GM21381 (cell line): ENCODE measurements at regions not wholly inside any gene's neighbourhood (a gene's known extent, or its start where the extent isn't known, plus 50 kb on each side); places are given as distances from the start of the nearest gene placed in this dataset.

Source experiments
- ATAC-seq: cut with Tn5 transposase; IDR thresholded peaks from one replicate; pipeline ENCODE4 v1.9.1; 2021; ENCODE audit warnings: mild to moderate bottlenecking, moderate library complexity; ENCODE audit not compliant: unreplicated experiment

DNA sequence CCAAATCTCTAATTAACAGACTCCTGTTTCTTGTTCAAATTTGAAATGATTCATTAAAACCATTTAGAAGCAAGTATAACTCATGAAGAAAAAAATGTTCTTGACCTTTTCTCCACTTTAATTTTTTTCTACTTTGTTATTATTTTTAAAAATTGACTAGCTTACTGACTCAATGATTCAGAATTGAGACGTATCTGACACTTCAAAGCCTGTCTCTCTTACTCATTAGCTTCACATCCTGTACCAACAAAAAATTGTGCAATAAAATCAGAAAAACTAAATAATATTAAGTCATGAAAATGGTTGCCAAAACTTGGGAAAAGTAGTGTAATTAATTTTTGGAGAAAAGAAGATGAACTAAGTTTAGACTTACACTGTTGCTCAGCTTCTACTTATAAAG is 331.2 kb downstream of the SLC16A7 start:
- ATAC-seq = no peak

DNA sequence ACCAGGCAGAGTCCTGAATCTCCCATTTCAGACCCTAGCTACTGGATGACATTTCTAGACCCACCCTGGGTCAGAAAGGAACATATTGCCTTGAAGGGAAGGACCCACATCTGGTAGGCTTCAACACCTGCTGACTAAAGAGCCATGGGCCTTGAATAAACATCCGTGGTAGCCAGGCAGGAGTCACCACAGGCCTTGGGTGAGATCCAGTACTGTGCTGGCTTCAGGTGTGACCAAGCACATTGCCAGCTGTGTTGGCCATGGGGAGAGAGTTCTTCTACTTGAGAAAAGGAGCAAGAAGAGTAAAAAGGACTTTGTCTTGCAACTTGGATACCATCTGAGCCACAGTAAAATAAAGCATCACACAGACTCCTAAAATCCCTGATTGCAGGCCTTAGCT is 332.6 kb downstream of the SLC16A7 start:
- no peak for ATAC-seq

DNA sequence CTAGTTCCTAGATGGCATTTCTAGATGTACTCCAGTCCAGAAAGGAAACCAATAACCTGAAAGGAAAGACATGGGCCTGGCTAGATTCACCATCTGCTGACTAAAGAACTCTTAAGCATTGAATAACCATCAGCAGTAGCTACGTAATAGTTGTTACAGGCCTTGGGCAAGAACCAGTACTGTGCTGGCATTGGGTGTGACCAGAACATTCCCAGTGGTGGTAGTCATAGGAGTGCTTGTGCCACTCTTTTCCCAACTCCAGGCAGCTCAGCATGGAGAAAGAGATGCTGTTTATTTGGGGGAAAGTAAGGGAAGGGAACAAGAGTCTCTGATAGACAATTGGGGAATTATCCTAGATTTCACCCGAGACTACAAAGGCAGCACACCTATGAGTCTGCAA is 333.3 kb downstream of the SLC16A7 start:
- no peak for ATAC-seq

DNA sequence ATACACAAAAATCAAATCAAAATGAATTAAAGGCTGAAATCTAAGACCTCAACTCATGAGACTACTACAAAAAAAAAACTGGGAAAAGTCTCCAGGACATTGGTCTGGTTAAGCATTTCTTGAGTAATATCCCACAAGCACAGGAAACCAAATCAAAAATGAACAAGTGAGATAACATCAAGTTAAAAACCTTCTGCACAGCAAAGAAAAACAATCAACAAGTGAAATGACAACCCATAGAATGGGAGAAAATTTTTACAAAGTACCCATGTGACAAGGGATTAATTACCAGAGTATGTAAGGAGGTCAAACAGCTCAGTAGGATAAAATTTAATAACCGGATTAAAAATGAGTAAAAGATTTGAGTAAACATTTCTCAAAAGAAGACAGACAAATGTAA is 338.7 kb downstream of the SLC16A7 start:
- ATAC-seq = no peak

DNA sequence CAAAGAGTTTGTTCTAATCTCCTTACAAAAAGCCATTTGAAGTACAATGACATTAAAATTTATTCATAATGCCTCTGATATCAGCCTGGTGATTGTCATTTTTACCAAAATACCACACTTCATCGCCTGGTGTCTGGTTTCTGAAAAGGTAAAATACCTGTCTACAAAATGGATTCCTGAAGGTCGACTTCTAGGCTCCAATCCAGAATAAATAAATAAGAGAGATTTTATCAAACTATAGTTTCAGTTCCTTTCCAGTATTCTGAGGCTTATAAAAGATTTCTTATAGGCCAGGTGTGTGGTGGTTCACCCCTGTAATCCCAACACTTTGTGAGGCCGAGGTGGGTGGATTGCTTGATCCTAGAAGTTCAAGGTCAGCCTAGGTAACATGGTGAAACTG is 340.7 kb downstream of the SLC16A7 start:
- ATAC-seq = no peak

DNA sequence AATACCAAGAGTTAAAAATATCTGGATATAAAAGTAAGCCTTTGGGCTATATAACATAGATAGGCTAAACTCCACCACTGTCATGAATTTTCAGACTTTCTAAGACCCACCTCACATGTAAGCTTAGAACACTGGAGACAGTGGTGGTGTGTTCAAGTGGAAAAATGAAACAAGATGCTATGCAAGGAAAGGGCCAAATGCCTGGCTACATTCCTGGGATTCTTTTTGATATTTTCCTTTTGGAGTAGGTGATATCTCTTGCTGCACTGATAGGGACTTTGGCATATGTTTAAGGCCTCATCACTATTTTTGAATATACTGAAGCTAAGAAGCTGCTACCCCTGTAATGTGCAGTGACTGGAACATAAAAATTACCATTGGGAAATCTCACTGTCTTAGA is 341.3 kb downstream of the SLC16A7 start:
- ATAC-seq = no peak

DNA sequence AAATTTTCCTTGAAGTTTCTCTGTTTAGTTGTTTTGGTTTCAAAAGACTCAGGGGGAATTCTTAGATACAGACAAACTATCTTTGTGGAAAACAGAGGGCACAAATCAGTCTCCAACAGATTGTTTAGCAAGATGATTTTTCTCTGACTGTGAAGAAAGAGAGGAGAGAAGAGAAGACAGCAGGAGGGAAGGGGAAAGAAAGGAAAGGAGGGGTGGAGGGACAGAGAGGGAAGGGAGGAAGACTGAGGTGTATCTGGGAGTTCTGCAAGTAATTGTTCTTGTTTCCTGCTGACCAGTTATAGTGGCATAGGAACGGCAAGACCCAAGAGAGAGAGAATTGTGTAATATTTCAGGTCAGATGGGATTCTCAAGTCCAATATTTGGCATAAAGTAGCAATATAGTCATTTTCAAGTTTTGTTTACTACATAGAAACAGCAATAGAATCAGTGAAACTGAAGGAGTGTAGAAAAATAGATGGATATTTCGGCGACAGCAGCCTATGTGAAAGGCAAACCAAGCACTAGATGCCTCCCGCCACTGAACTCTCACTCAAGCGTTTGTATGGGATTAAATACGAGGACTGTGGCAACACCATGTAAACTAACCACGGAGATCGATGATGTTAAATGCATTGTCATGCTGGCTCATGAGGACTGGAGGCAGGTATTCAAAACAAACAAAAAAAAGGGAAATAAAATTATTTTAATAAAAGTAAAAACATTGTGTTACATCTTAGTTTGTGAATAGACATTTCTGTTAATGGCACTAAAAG is 342.5 kb downstream of the SLC16A7 start:
- no peak for ATAC-seq

DNA sequence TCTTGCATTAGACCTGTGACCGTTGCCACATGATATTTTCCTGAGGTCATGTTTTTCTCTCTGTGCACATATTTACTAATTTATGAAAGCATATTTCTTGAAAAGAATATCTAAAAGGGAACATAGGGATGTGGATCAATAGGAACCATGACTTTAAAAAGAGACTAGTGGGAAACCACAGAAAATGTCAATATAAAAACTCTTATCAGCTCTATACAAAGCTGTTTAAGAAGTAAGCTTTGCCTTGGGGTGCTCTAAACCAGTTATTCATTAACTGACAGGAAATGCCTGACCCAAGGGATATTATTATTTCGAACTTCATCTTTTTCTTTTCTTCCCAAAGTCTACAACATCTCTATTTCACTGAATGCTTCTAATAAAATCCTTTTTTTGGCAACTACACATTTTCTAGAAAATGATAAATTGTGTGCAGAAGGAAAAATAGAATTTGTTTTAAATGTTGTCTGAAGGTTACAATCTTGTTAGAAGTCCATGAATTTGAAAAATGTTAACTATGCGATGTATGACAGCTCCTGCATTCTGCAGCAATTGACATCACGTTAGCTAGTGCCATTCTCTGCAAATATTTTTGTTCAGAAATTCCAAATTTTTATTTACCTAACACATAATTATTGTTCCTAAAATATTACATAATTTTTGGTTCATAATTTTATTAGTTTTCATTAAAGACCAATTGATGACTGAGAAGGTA is 345.0 kb downstream of the SLC16A7 start:
- ATAC-seq = no peak

DNA sequence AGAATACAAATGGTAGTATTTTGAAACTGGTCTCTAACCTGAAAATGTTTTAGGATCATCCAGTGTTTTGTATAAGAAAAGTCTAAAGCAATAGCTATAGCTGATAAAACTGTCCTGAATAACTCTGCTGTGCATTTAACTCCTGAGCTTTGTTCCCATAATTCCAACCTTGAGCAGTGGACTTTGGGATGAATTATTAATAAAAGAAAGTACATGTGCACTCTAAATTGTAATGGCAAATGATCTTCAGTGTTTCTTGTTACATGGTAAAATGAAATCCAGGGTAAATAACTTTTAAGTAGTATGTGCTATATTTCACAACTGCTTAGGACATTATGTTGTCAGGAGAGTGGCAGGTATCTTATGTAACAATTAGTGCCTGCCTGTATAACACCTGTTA is 345.6 kb downstream of the SLC16A7 start:
- no peak for ATAC-seq

DNA sequence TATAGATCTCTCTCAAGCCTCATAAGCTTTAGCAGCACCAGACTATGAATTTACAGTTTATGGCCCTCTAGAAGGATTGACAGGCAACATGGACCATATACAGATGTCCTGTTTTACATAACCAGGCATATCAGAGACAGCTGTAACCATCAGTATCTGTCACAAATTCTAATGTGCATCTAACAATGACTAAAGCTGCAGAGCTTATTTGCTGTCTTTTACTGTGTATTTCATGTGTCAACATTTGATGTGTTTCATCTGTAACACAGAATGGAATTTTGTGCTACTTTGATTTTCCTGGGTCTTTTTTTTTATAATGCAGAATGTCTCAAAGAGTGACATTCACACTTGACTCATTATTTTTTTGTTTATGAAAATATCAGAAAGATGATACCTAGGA is 348.3 kb downstream of the SLC16A7 start:
- no peak for ATAC-seq

DNA sequence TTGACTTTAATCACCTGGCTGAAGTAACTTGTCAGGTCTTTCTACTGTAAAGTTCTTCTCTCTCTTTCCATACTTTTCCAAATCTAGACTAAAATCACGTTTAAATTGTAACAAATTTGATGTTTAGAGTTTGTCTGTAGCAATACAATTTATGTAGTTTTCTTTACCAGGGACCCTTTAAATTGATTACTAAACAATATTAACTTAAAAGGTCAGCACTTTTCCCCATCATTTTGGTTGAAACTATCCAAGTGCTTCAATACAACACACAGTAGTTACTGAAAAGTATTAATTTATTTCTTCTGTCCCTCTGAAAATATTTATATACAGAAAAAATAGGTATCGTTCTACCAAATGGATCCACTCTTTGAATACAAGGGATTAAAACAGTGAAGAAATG is 350.8 kb downstream of the SLC16A7 start:
- no peak for ATAC-seq

DNA sequence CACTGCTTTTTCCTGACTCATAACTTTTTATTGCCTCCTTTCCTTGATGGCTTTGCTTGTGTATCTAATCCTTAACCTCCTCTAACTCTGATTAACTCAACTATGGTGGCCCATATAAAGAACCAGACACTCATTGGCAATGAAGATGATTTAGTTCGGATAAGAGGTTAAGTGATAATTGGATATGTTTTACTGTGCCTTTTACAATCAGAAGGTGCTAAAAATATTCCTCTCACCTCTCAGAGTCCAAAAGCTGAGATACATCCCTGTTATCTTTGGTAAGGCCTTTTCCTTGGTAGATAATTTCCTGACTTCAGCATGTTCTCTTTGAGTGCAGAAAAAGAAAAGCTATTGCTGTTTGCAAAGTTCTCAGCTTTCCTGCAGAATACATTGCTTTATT is 367.7 kb downstream of the SLC16A7 start:
- ATAC-seq = no peak

DNA sequence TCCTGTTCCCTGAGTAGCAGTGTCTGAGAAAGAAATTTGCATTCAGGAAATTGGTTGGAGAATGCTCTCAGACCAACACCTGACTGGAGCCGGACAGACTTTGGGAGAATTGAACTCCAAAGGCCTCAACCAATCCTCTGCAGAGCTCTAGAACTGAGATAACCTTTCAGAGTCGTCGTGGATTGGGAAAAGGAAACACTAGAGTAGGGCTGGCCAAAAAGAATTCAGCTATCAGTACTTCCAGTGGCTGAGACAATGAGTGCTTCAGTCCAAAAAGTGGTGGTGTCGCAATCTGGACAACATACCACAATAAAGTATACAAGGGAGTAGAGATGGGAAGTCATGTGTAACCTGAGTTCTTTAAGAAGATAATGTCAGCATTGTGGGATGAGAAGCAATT is 377.1 kb downstream of the SLC16A7 start:
- no peak for ATAC-seq

DNA sequence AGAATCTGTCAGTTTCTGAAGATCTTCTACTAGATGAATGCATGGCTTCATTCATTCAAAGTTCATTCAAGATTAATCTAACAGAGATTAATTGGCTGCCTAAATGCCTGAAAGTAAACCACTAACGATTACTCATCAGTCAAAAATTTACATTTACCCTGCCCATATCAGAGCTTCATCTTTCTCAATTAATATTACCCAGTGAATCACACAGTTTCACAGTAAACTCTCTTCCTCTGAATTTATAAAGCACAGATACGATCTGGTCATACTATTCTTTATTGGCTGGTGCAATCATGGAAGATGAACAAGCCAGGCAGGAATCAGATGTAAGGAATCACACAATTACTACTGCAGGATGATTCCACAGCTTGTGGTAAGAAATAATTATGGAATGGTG is 377.7 kb downstream of the SLC16A7 start:
- no peak for ATAC-seq

DNA sequence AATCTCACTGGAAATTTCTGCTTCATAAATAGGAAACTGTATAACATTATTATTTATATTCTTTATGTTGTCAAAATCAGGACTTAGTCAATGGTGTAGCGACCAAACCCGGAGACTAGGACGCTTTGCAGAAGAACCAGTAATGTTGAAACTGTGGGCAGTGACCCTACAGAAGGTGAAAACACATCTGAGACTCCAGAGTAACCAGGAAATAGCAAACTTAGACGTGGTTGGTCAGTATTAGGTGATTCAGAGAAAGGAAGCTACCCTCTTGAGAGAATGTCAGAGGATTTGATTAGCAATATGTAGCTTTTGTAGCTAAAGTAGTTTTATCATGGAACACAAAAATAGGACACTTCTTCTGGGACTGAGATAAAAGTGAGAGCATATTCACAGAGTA is 381.9 kb downstream of the SLC16A7 start:
- no peak for ATAC-seq

DNA sequence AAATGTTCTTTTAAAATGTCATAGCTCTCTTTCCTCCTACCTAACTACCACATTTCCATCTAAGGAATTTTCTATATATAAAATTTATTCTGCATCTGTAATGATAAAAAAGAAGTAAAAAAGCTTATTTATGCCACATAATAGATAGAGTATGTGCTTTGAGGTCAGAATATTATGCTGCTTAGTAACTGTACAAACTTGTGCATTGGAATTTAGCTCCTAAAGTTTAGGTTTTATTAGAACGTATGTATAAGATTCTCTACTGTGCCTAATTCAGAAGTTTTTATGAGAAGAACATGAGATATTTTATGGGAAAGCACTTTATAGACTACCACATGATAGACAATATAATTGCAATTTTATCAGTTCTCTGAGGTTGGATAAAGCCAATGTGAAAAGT is 384.6 kb downstream of the SLC16A7 start:
- no peak for ATAC-seq

DNA sequence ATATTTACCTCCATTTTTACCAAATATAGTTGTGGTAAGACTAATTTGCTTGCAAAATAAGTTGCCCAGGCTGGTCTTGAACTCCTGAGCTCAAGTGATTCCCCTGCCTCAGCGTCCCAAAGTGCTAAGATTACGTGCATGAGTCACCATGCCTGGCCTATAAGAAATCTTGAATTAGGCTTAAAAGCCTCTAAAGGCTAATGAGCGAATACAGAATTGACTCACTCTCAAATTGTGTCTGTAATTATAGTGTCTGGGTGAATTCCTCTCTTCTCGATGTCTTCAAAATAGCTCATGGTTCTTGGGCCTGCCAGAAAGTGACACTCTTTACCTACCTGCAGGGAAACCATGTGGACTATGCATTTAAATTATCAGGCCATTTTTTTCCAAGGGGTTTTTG is 403.5 kb downstream of the SLC16A7 start:
- no peak for ATAC-seq

DNA sequence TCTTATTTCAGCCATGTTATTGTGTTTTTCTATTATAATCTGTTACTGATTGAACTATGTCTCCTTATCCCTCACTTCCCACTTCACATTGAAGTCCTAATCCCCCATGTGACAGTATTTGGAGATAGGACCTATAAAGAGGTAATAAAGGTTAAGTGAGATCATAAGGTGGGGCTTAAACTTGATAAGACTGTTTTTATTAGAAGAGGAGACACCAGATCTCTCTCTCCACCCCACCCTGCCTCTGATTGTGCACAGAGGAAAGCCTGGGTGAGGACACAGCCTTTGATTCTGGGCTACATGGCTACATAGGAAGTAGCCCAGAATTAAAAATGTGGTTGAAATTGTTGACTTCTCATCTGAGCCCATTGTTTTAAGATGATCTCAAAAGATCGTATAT is 414.7 kb downstream of the SLC16A7 start:
- no peak for ATAC-seq

DNA sequence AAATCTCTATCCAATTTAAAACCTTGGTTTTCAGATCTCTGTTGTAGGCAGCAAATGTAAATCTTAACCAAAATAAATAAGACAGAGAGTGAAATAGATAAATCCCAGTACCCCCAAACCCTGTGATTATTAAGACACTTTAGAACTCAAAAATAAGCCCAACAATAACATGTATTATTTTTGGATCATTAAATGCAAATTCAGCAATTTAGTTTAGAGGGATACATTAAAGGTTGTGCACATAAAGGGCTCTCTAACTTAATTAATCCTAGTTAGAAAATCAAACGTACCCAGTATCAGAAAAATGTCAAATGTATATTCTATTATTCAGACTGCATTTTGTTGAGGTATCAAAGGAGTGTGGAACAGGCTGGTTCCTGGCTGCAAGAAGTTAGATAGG is 416.8 kb downstream of the SLC16A7 start:
- ATAC-seq = no peak

DNA sequence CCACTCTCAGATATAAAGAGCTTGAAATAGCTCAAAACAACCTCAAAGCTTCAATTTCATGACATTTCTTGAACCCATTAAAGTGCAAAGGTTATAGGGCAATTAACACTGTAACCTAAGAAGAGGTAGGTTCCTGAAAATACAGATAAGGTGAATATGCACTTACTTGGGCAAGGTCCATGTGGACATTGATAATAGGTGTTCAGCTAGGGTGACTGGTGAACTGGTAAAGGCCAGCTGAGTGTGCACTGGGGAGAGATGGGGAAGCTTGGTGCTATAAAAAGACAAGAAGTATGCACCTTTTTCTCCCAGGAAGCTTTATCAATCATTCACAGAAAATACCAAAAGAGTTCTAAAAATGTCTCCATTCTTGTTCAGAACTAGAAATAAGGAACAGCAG is 418.6 kb downstream of the SLC16A7 start:
- ATAC-seq = no peak

DNA sequence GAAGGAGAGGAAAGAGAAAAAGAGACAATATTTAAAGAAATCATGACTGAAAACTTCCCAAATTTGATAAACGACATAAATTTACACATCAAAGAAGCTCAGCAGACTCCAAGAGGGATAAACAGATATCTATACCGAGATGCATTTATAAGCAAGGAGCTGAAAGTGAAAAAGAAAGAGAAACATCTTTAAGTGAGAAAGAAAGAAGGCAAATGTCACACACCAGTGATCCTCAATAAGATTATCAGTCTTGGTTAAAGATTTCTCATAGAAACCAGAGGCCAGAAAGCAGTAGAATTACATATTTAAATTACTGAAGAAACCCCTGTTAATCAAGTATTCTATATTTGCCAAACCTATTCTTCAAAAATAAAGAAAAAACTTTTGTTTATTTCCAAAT is 424.2 kb downstream of the SLC16A7 start:
- ATAC-seq = no peak

DNA sequence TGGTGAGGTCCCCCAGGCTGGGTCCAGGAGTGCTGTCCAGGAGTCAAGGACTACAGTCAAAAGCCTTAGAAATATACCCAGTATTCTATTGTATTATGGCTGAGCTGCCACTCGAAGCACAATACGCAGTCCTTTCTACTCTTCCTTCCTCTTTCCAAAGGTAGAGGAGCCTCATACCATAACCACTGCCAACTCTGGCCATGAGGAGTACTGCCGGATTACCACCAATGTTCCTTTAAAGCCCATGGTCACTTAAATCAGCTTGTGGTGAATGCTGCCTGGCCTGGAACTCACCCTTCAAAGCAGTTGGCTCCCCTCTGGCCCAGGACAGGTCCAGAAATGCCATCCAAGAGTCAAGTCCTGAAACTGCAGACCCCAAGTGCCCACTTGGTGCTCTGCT is 425.4 kb downstream of the SLC16A7 start:
- ATAC-seq = no peak

DNA sequence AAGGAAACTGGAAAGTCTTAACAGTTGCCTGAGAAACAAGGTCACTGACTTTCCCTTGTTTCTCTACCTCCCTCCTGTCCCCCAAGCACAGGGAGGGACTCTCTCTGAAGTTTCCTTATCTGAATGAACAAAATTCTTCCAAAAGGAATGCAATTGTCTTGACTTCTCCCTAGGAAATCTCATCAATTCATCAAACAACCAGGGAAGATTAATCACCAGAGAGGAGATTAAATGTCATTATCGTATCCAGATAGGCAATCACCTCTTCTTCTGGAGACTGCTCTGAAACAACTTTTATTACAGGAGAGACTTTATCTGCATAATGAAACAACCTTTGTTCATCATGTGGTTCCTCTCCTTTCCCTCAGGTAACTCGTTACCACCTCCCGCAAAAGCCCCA is 431.4 kb downstream of the SLC16A7 start:
- no peak for ATAC-seq
